PC-9 (cell line): ENCODE measurements at regions not wholly inside any gene's neighbourhood (a gene's known extent, or its start where the extent isn't known, plus 50 kb on each side); places are given as distances from the start of the nearest gene placed in this dataset.

Experiments
- BruUV-seq: library from RNA; stranded (reverse); fragments of 400-500 nt; replicated peaks from 2 replicates; lab custom pipeline; 2021; lab: Mats Ljungman, UMichigan
- CTCF ChIA-PET: fragments of 300-600 bp; sonication (Branson Sonifier 250); formaldehyde crosslinking; loops from one replicate; lab custom pipeline; 2022; ENCODE audit warnings: antibody characterized with exemption; lab: Charles Lee
- POLR2A ChIA-PET: fragments of 300-600 bp; sonication (Branson Sonifier 250); formaldehyde crosslinking; loops from one replicate; lab custom pipeline; 2022; ENCODE audit warnings: antibody characterized with exemption; ENCODE audit not compliant: unreplicated experiment; lab: Charles Lee
- DNase-seq, 2 experiments: peaks; one replicate each; pipeline versions ENCODE4 v3.0.0 to v3.0.0-alpha.2; 2015 to 2022; ENCODE audit warnings: mixed read lengths in 1 of 2
- H2AFZ ChIP-seq: fragments of 200-600 bp; sonication (generic); 2 replicates; pipeline ENCODE4 v1.8.1; 2017; ENCODE audit warnings: antibody characterized with exemption
- H3F3A ChIP-seq: fragments of 200-600 bp; sonication (generic); 2 replicates; pipeline ENCODE4 v1.8.1; 2017; ENCODE audit warnings: antibody characterized with exemption, mild to moderate bottlenecking, low read depth; ENCODE audit not compliant: insufficient read depth
- H3K27ac ChIP-seq: fragments of 200-600 bp; sonication (generic); 2 replicates; pipeline ENCODE4 v1.6.1; 2016; ENCODE audit warnings: mixed run types
- H3K27me3 ChIP-seq: fragments of 200-600 bp; sonication (generic); 2 replicates; pipeline ENCODE4 v1.6.1; 2016; ENCODE audit warnings: low read depth, mixed run types; ENCODE audit not compliant: insufficient read depth
- H3K36me3 ChIP-seq: fragments of 200-600 bp; sonication (generic); 2 replicates; pipeline ENCODE4 v1.6.1; 2016; ENCODE audit warnings: low read depth, mixed run types
- H3K4me1 ChIP-seq: fragments of 200-600 bp; sonication (generic); replicated peaks from 2 replicates; pipeline ENCODE4 v1.6.1; 2016; ENCODE audit warnings: mixed run types; ENCODE audit not compliant: insufficient read depth
- H3K4me2 ChIP-seq: fragments of 200-600 bp; sonication (generic); 2 replicates; pipeline ENCODE4 v1.6.1; 2017; ENCODE audit warnings: mixed run types
- H3K4me3 ChIP-seq: fragments of 200-600 bp; sonication (generic); 2 replicates; pipeline ENCODE4 v1.6.1; 2016; ENCODE audit warnings: mixed run types
- H3K79me2 ChIP-seq: fragments of 200-600 bp; sonication (generic); 2 replicates; pipeline ENCODE4 v1.6.1; 2017; ENCODE audit warnings: low read depth, mixed run types
- H3K9me2 ChIP-seq: fragments of 200-600 bp; sonication (generic); 2 replicates; pipeline ENCODE4 v1.8.1; 2017; ENCODE audit warnings: mild to moderate bottlenecking; ENCODE audit not compliant: insufficient read depth
- H3K9me3 ChIP-seq: fragments of 200-600 bp; sonication (generic); 2 replicates; pipeline ENCODE4 v1.8.1; 2016; ENCODE audit warnings: low read depth; ENCODE audit not compliant: insufficient read depth
- H4K20me1 ChIP-seq: fragments of 200-600 bp; sonication (generic); 2 replicates; pipeline ENCODE4 v1.8.1; 2017; ENCODE audit not compliant: insufficient read depth
- EZH2 ChIP-seq: fragments of 200-600 bp; sonication (generic); IDR thresholded peaks from 2 replicates; pipeline ENCODE4 v1.8.0; 2017; ENCODE audit warnings: antibody characterized with exemption, low read depth
- intact Hi-C: fragments of 100-400 bp; cut with micrococcal nuclease; formaldehyde crosslinking; loops from one replicate; pipeline ENCODE4 v1.10.0; 2022; ENCODE audit not compliant: unreplicated experiment
- TF ChIP-seq, protein P1 (sequence below): fragments of 200-600 bp; sonication (generic); conservative IDR thresholded peaks from 2 replicates; pipeline ENCODE4 v1.6.1; 2017; ENCODE audit warnings: mixed run types, antibody characterized with exemption, mild to moderate bottlenecking, moderate library complexity

DNA sequence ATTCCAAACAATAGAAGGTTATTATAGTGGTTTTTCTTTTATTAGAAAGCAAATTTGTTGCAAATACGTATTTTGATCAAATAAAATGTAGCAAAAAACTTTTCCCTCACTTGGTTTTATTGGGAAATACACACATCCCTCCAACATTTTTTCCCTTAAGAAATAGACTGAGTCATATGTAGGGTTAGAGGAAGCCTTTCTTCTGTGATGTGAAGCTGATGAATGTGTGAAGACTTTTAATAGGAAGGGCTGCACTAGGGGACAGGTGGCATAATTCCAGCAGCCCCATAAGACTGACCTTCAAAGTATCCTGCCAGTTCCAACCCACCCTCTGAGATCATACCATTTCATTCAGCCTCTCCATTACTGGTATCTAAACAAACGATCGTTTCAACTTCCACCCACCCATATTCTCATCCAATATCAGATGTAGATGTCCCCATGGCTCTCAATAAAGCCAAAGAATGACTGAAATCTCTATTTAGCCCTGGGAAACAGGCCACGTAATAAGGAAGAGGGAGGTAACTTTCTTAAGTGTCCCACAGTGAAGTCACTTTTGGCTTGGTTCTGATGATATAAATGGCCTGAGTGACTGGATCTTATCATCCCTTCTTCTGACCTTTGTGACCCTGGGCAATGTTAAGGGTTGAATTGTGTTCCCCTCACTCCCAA lies 64.7 kb upstream of the LPAR1 start:
- Histone ChIP-seq H3K27me3 (no peaks in the 10 kb centered on the region), H2AFZ (no peak overlapping the region), H3K27ac (no peak overlapping the region), H3K79me2 (no peaks in the 10 kb centered on the region), H3F3A (no peaks in the 10 kb centered on the region), H3K4me1 (no peaks in the 10 kb centered on the region), H3K36me3 (no peaks in the 10 kb centered on the region), H4K20me1 (no peaks in the 10 kb centered on the region), H3K9me3 (no peaks in the 10 kb centered on the region), H3K9me2 (no peaks in the 10 kb centered on the region), H3K4me2 (no peak overlapping the region), H3K4me3 (no peak overlapping the region)
- ChIA-PET POLR2A (interaction anchor here (0.5 kb wide), 1 partner anchor 415 kb away, joined by 3 read pairs; no protein-coding TSS in a partner anchor), CTCF (no interaction called here)
- BruUV-seq: no TSS peak
- intact Hi-C loops: no loop called here
- TF ChIP-seq EZH2: no peak
- TF ChIP-seq, protein P1, sequence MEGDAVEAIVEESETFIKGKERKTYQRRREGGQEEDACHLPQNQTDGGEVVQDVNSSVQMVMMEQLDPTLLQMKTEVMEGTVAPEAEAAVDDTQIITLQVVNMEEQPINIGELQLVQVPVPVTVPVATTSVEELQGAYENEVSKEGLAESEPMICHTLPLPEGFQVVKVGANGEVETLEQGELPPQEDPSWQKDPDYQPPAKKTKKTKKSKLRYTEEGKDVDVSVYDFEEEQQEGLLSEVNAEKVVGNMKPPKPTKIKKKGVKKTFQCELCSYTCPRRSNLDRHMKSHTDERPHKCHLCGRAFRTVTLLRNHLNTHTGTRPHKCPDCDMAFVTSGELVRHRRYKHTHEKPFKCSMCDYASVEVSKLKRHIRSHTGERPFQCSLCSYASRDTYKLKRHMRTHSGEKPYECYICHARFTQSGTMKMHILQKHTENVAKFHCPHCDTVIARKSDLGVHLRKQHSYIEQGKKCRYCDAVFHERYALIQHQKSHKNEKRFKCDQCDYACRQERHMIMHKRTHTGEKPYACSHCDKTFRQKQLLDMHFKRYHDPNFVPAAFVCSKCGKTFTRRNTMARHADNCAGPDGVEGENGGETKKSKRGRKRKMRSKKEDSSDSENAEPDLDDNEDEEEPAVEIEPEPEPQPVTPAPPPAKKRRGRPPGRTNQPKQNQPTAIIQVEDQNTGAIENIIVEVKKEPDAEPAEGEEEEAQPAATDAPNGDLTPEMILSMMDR: no peak
- no peak for DNase-seq

GRCh38 chr9:111099199-111100008 lies 61.1 kb upstream of the LPAR1 start:
- Histone ChIP-seq H3F3A (no peaks in the 10 kb centered on the region), H3K9me2 (no peaks in the 10 kb centered on the region), H3K36me3 (no peaks in the 10 kb centered on the region), H3K27ac (no peak overlapping the region), H4K20me1 (no peaks in the 10 kb centered on the region), H3K4me1 (0 out of 2 replicates have a peak, but pooled peaks cover 3% of the 10 kb centered on the region), H3K79me2 (no peaks in the 10 kb centered on the region), H3K4me2 (no peak overlapping the region), H3K9me3 (no peaks in the 10 kb centered on the region), H3K4me3 (no peak overlapping the region), H3K27me3 (no peaks in the 10 kb centered on the region), H2AFZ (no peak overlapping the region)
- CTCF ChIA-PET: no interaction called here
- no peak for TF ChIP-seq EZH2
- TF ChIP-seq, protein P1: no peak
- no peak for DNase-seq
- no TSS peak for BruUV-seq
- intact Hi-C loops: no loop called here
- POLR2A ChIA-PET: no interaction called here

GRCh38 chr9:111098093-111098492 lies 59.8 kb upstream of the LPAR1 start:
- Histone ChIP-seq H3K36me3 (no peaks in the 10 kb centered on the region), H3F3A (no peaks in the 10 kb centered on the region), H3K79me2 (no peaks in the 10 kb centered on the region), H3K9me3 (no peaks in the 10 kb centered on the region), H3K27ac (no peak overlapping the region), H4K20me1 (no peaks in the 10 kb centered on the region), H3K4me2 (no peak overlapping the region), H3K27me3 (no peaks in the 10 kb centered on the region), H3K4me1 (0 out of 2 replicates have a peak, but pooled peaks cover 6% of the 10 kb centered on the region), H3K9me2 (no peaks in the 10 kb centered on the region), H3K4me3 (no peak overlapping the region), H2AFZ (no peak overlapping the region)
- POLR2A ChIA-PET: no interaction called here
- DNase-seq: no peak
- intact Hi-C loops: no loop called here
- BruUV-seq: no TSS peak
- CTCF ChIA-PET: no interaction called here
- no peak for TF ChIP-seq EZH2
- TF ChIP-seq, protein P1: no peak
